T-cell (primary cell): ENCODE measurements at regions not wholly inside any gene's neighbourhood (a gene's known extent, or its start where the extent isn't known, plus 50 kb on each side); places are given as distances from the start of the nearest gene placed in this dataset.

Experiments used
- ATAC-seq, 4 experiments: fragments of 200-7000 bp in 3 of 4; fragments of 150-1000 bp in 1 of 4; cut with Tn5 transposase; replicated peaks in 1 of 4; 1 replicate in 3 of 4; 2 replicates in 1 of 4; pipeline ENCODE4 v1.10.0; 2021; ENCODE audit warnings: moderate library complexity in 3 of 4, mild to moderate bottlenecking in 2 of 4, moderate number of reproducible peaks in 1 of 4
- CTCF ChIA-PET, 2 donors: fragments of 300-600 bp; sonication (Branson Sonifier 250); formaldehyde crosslinking; loops; one replicate each; lab custom pipeline; 2022; ENCODE audit warnings: antibody characterized with exemption in 2 of 2; lab: Charles Lee
- POLR2A ChIA-PET, 2 donors: fragments of 300-600 bp; sonication (Branson Sonifier 250); formaldehyde crosslinking; loops; one replicate each; lab custom pipeline; 2022; ENCODE audit warnings: antibody characterized with exemption in 2 of 2; lab: Charles Lee
- DNase-seq, 35 experiments: peaks; one replicate each; pipeline versions ENCODE4 v3.0.0 to v3.0.0-alpha.2; 2013 to 2023
- H3K27ac ChIP-seq: one replicate; pipeline ENCODE4 v1.5.1; 2013; ENCODE audit warnings: low read length
- H3K27me3 ChIP-seq, 2 experiments: replicated peaks in 1 of 2; 1 replicate in 1 of 2; 2 replicates in 1 of 2; pipeline versions ENCODE4 v1.6.1 to v1.7.0; 2013; ENCODE audit warnings: low read length in 1 of 2, mixed read lengths in 1 of 2; ENCODE audit not compliant: control insufficient read depth in 2 of 2, insufficient read depth in 2 of 2; ENCODE audit errors: extremely low read depth in 1 of 2
- H3K36me3 ChIP-seq, 2 donors: 1 replicate in 1 of 2; 2 replicates in 1 of 2; pipeline versions ENCODE4 v1.6.1 to v1.7.0; 2013; ENCODE audit warnings: low read length in 1 of 2; ENCODE audit not compliant: control insufficient read depth in 2 of 2, insufficient read depth in 1 of 2; ENCODE audit errors: extremely low read depth in 1 of 2
- H3K4me1 ChIP-seq, 2 experiments: 1 replicate in 1 of 2; 2 replicates in 1 of 2; pipeline versions ENCODE4 v1.6.1 to v1.7.0; 2013; ENCODE audit warnings: low read length in 2 of 2, mixed read lengths in 1 of 2; ENCODE audit not compliant: insufficient read depth in 2 of 2, control insufficient read depth in 1 of 2; ENCODE audit errors: extremely low read depth in 1 of 2
- H3K4me3 ChIP-seq, 2 donors: 1 replicate in 1 of 2; 2 replicates in 1 of 2; pipeline versions ENCODE4 v1.5.1 to v1.7.0; 2013; ENCODE audit warnings: mild to moderate bottlenecking in 2 of 2, low read length in 1 of 2, moderate library complexity in 1 of 2; ENCODE audit not compliant: control insufficient read depth in 1 of 2; ENCODE audit errors: extremely low read depth in 1 of 2
- H3K9me3 ChIP-seq: 2 replicates; pipeline ENCODE4 v1.7.0; 2013
- H3K27ac Mint-ChIP-seq, 2 donors: one replicate each; pipeline ENCODE4 v1.8.0; 2020 to 2021; ENCODE audit warnings: mild to moderate bottlenecking in 2 of 2, mixed read lengths in 2 of 2
- H3K27me3 Mint-ChIP-seq, 2 donors: one replicate each; pipeline ENCODE4 v1.8.0; 2021 to 2022; ENCODE audit warnings: mixed read lengths in 2 of 2
- H3K36me3 Mint-ChIP-seq: one replicate; pipeline ENCODE4 v1.8.0; 2021; ENCODE audit warnings: mixed read lengths
- H3K4me1 Mint-ChIP-seq, 3 donors: one replicate each; pipeline ENCODE4 v1.8.0; 2020 to 2022; ENCODE audit warnings: mixed read lengths in 3 of 3, mild to moderate bottlenecking in 1 of 3
- H3K4me3 Mint-ChIP-seq, 3 donors: one replicate each; pipeline ENCODE4 v1.8.0; 2020 to 2022; ENCODE audit warnings: mild to moderate bottlenecking in 3 of 3, mixed read lengths in 3 of 3, moderate library complexity in 3 of 3
- H3K9me3 Mint-ChIP-seq, 3 donors: one replicate each; pipeline ENCODE4 v1.8.0; 2020 to 2022; ENCODE audit warnings: mixed read lengths in 3 of 3
- WGBS: methylation state at CpG from one replicate; pipeline ENCODE4 v1.1.5; 2013; ENCODE audit warnings: missing lambda C conversion rate; ENCODE audit not compliant: insufficient coverage; 5-methylcytosine and 5-hydroxymethylcytosine counted together

DNA sequence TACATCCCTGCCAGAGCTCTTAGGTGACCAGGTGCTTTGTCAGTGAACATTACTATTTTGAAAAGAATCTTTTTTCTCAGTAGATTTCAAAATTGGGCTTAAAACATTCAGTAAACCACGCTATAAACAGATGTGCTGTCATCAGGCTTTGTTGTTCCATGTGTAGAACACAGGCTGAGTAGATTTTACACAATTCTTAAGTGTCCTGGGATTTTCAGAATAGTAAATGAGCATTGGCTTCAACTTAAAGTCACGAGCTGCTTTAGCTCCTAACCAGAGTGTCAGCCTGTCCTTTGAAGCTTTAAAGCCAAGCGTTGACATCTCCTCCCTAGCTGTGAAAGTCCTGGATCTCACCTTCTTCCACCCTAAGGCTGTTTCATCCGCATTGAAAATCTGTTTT lies 83.6 kb downstream of the CARTPT start:
- DNase-seq (no peak), ATAC-seq (no peak)
- H3K4me3 Mint-ChIP-seq, result no peak overlapping the region
- Histone ChIP-seq H3K9me3 (no peaks in the 10 kb centered on the region), H3K27me3 (peaks cover 0 to 4% of the 10 kb centered on the region in 2 experiments), H3K36me3 (no peaks in the 10 kb centered on the region), H3K4me1 (no peaks in the 10 kb centered on the region), H3K4me3 (no peak overlapping the region), H3K27ac (no peak overlapping the region)
- ChIA-PET POLR2A (no interaction called here), CTCF (no interaction called here)
- H3K36me3 Mint-ChIP-seq, result no peaks in the 10 kb centered on the region
- peaks cover 30 to 32% of the 10 kb centered on the region in 2 donors for H3K27me3 Mint-ChIP-seq
- H3K27ac Mint-ChIP-seq, result no peak overlapping the region
- H3K4me1 Mint-ChIP-seq, result no peaks in the 10 kb centered on the region
- peaks cover 0 to 4% (median 3%) of the 10 kb centered on the region in 3 donors for H3K9me3 Mint-ChIP-seq
- WGBS, result 54% methylated on average over 3 of the region's 4 CpGs

- no peak overlapping the region for H3K27ac Mint-ChIP-seq
- POLR2A ChIA-PET, result no interaction called here
These were observed 87.6 kb downstream of the CARTPT start for GRCh38 chr5:71806711-71807110.

GRCh38 chr5:71807909-71808308 lies 88.8 kb downstream of the CARTPT start:
- Histone ChIP-seq H3K27me3 (no peaks in the 10 kb centered on the region), H3K9me3 (no peaks in the 10 kb centered on the region), H3K4me3 (no peak overlapping the region), H3K27ac (no peak overlapping the region), H3K36me3 (no peaks in the 10 kb centered on the region), H3K4me1 (no peaks in the 10 kb centered on the region)
- Mint-ChIP-seq H3K27ac (no peak overlapping the region), H3K9me3 (no peaks in the 10 kb centered on the region), H3K36me3 (no peaks in the 10 kb centered on the region), H3K4me1 (peaks cover 2 to 7% (median 7%) of the 10 kb centered on the region in 3 donors), H3K4me3 (no peak overlapping the region), H3K27me3 (peaks cover 17 to 40% of the 10 kb centered on the region in 2 donors)
- ChIA-PET POLR2A (no interaction called here), CTCF (no interaction called here)
- 88% methylated on average over 3 of the region's 4 CpGs for WGBS
- no peak for DNase-seq
- ATAC-seq, result no peak

More at GRCh38 chr5:71806711-71807110, 87.6 kb downstream of the CARTPT start:
- Histone ChIP-seq H3K36me3 (no peaks in the 10 kb centered on the region), H3K27me3 (no peaks in the 10 kb centered on the region), H3K4me3 (no peak overlapping the region), H3K4me1 (no peaks in the 10 kb centered on the region), H3K9me3 (no peaks in the 10 kb centered on the region), H3K27ac (no peak overlapping the region)
- CTCF ChIA-PET, result no interaction called here
- Mint-ChIP-seq H3K9me3 (no peaks in the 10 kb centered on the region), H3K4me1 (peaks cover 2 to 7% (median 7%) of the 10 kb centered on the region in 3 donors), H3K4me3 (no peak overlapping the region), H3K27me3 (peaks cover 22 to 42% of the 10 kb centered on the region in 2 donors), H3K36me3 (no peaks in the 10 kb centered on the region)
- WGBS, result no CpG with 5 or more reads among the region's 1 CpG
- ATAC-seq (no peak), DNase-seq (no peak)

GRCh38 chr5:71809446-71809845 lies 90.4 kb downstream of the CARTPT start:
- no peaks in the 10 kb centered on the region for H3K4me1 ChIP-seq
- WGBS, result no CpG with 5 or more reads among the region's 2 CpGs
- H3K27me3 Mint-ChIP-seq, result peaks cover 20 to 40% of the 10 kb centered on the region in 2 donors
- ChIA-PET POLR2A (no interaction called here), CTCF (interaction anchor here in 1 of 2 donors (0.6 kb wide), 1 partner anchor 17 kb away, joined by 4 read pairs; no protein-coding TSS in a partner anchor)
- H3K27ac Mint-ChIP-seq, result no peak overlapping the region
- no peaks in the 10 kb centered on the region for H3K36me3 Mint-ChIP-seq
- DNase-seq (no peak), ATAC-seq (no peak)
- H3K9me3 ChIP-seq, result no peaks in the 10 kb centered on the region
- H3K27ac ChIP-seq, result no peak overlapping the region
- no peaks in the 10 kb centered on the region for H3K27me3 ChIP-seq
- no peaks in the 10 kb centered on the region for H3K9me3 Mint-ChIP-seq
- H3K36me3 ChIP-seq, result no peaks in the 10 kb centered on the region
- H3K4me3 ChIP-seq, result no peak overlapping the region
- H3K4me1 Mint-ChIP-seq, result peaks cover 2 to 7% (median 7%) of the 10 kb centered on the region in 3 donors
- no peak overlapping the region for H3K4me3 Mint-ChIP-seq

DNA sequence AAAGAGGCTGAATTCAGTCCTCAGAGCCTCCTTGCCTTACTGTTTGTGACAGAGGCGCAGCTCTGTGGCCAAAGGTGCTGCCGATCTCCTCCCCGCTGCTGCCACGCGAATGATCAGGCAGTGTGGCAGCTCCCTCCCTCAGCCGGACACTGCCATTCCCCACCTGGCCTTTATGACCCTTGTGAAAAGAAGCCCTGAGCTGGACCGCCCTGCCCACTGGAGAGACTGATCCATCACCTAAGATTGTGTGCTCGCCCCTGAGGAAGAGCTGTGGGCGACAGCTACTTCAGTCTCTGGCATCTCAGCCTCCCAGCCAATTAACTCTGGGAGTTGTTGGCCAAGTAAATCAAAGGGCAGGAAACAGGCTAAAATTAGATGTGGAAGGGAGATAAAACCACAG lies 90.9 kb downstream of the CARTPT start:
- Histone ChIP-seq H3K4me3 (no peak overlapping the region), H3K4me1 (no peaks in the 10 kb centered on the region), H3K27me3 (no peaks in the 10 kb centered on the region), H3K9me3 (no peaks in the 10 kb centered on the region), H3K36me3 (no peaks in the 10 kb centered on the region), H3K27ac (no peak overlapping the region)
- Mint-ChIP-seq H3K27me3 (peaks cover 20 to 40% of the 10 kb centered on the region in 2 donors), H3K27ac (no peak overlapping the region), H3K4me1 (peaks cover 2 to 7% (median 7%) of the 10 kb centered on the region in 3 donors), H3K4me3 (no peak overlapping the region), H3K36me3 (no peaks in the 10 kb centered on the region), H3K9me3 (no peaks in the 10 kb centered on the region)
- ATAC-seq (no peak), DNase-seq (no peak)
- ChIA-PET POLR2A (no interaction called here), CTCF (no interaction called here)
- 76% methylated on average over 7 of the region's 9 CpGs for WGBS

GRCh38 chr5:71810471-71811195 lies 91.6 kb downstream of the CARTPT start:
- no peak for ATAC-seq
- peaks cover 2 to 7% (median 7%) of the 10 kb centered on the region in 3 donors for H3K4me1 Mint-ChIP-seq
- no peaks in the 10 kb centered on the region for H3K9me3 Mint-ChIP-seq
- DNase-seq, result no peak
- ChIA-PET POLR2A (no interaction called here), CTCF (no interaction called here)
- H3K4me1 ChIP-seq, result no peaks in the 10 kb centered on the region
- H3K27me3 Mint-ChIP-seq, result peaks cover 17 to 42% of the 10 kb centered on the region in 2 donors
- H3K36me3 ChIP-seq, result no peaks in the 10 kb centered on the region
- H3K27ac ChIP-seq, result no peak overlapping the region
- H3K4me3 ChIP-seq, result no peak overlapping the region
- H3K27ac Mint-ChIP-seq, result no peak overlapping the region
- no peaks in the 10 kb centered on the region for H3K27me3 ChIP-seq
- no peaks in the 10 kb centered on the region for H3K9me3 ChIP-seq
- no peaks in the 10 kb centered on the region for H3K36me3 Mint-ChIP-seq
- WGBS, result no CpG with 5 or more reads among the region's 9 CpGs
- H3K4me3 Mint-ChIP-seq, result no peak overlapping the region
